Astrocyte (in vitro differentiated cells and primary cell): ENCODE measurements at regions not wholly inside any gene's neighbourhood (a gene's known extent, or its start where the extent isn't known, plus 50 kb on each side); places are given as distances from the start of the nearest gene placed in this dataset.

Source experiments
- DNase-seq: peaks from one replicate; pipeline ENCODE4 v3.0.0-alpha.2; 2010; ENCODE audit warnings: low read depth
- FAIRE-seq: peaks from 2 replicates; lab custom pipeline; 2011; peaks lifted over from hg19 to GRCh38; lab: Jason Lieb, UNC
- H2AFZ ChIP-seq: 2 replicates; pipeline ENCODE4 v1.6.0; 2012; ENCODE audit warnings: low read depth, low read length, inconsistent platforms
- H3K27ac ChIP-seq: 2 replicates; pipeline ENCODE4 v1.5.1; 2011; ENCODE audit warnings: low read depth, low read length, inconsistent platforms
- H3K27me3 ChIP-seq: 2 replicates; pipeline ENCODE4 v1.6.0; 2011; ENCODE audit warnings: low read length, inconsistent platforms; ENCODE audit not compliant: insufficient read depth
- H3K36me3 ChIP-seq: 2 replicates; pipeline ENCODE4 v1.5.1; 2011; ENCODE audit warnings: low read length, inconsistent platforms; ENCODE audit not compliant: insufficient read depth
- H3K4me1 ChIP-seq: 2 replicates; pipeline ENCODE4 v1.5.1; 2011; ENCODE audit warnings: low read length, inconsistent platforms; ENCODE audit not compliant: insufficient read depth
- H3K4me2 ChIP-seq: 2 replicates; pipeline ENCODE4 v1.6.0; 2012; ENCODE audit warnings: low read length, inconsistent platforms
- H3K4me3 ChIP-seq: 2 replicates; pipeline ENCODE4 v1.5.1; 2011; ENCODE audit warnings: low read depth, mild to moderate bottlenecking, low read length, inconsistent platforms; ENCODE audit not compliant: insufficient read depth
- H3K79me2 ChIP-seq: 2 replicates; pipeline ENCODE4 v1.6.0; 2012; ENCODE audit warnings: mild to moderate bottlenecking, low read length, inconsistent platforms; ENCODE audit not compliant: insufficient read depth
- H3K9ac ChIP-seq: 2 replicates; pipeline ENCODE4 v1.6.0; 2012; ENCODE audit warnings: mild to moderate bottlenecking, low read length, inconsistent platforms
- H3K9me3 ChIP-seq: 2 replicates; pipeline ENCODE4 v1.5.1; 2012; ENCODE audit warnings: low read depth, mild to moderate bottlenecking, low read length, inconsistent platforms; ENCODE audit not compliant: insufficient read depth
- H4K20me1 ChIP-seq: 2 replicates; pipeline ENCODE4 v1.6.0; 2012; ENCODE audit warnings: low read length, inconsistent platforms; ENCODE audit not compliant: insufficient read depth
- H3K27ac Mint-ChIP-seq: one replicate; pipeline ENCODE4 v1.8.0; 2021; ENCODE audit warnings: mild to moderate bottlenecking, mixed read lengths; ENCODE audit not compliant: unreplicated experiment
- H3K27me3 Mint-ChIP-seq: one replicate; pipeline ENCODE4 v1.8.0; 2021; ENCODE audit warnings: low read depth, mixed read lengths; ENCODE audit not compliant: unreplicated experiment
- H3K36me3 Mint-ChIP-seq: one replicate; pipeline ENCODE4 v1.8.0; 2021; ENCODE audit warnings: low read depth, mixed read lengths; ENCODE audit not compliant: unreplicated experiment
- H3K4me1 Mint-ChIP-seq: one replicate; pipeline ENCODE4 v1.8.0; 2021; ENCODE audit warnings: low read depth, mixed read lengths; ENCODE audit not compliant: unreplicated experiment
- H3K4me3 Mint-ChIP-seq: one replicate; pipeline ENCODE4 v1.8.0; 2021; ENCODE audit warnings: mild to moderate bottlenecking, moderate library complexity, mixed read lengths; ENCODE audit not compliant: unreplicated experiment
- H3K9me3 Mint-ChIP-seq: one replicate; pipeline ENCODE4 v1.8.0; 2021; ENCODE audit warnings: mild to moderate bottlenecking, mixed read lengths; ENCODE audit not compliant: unreplicated experiment
- EZH2 ChIP-seq: IDR thresholded peaks from 2 replicates; pipeline ENCODE4 v1.6.1; 2012; ENCODE audit warnings: mild to moderate bottlenecking, low read length, inconsistent platforms; ENCODE audit not compliant: insufficient read depth
- TF ChIP-seq, protein P1 (sequence below): IDR thresholded peaks from 2 replicates; pipeline ENCODE4 v1.5.1; 2011; ENCODE audit warnings: low read depth, mild to moderate bottlenecking, inconsistent platforms, low read length, moderate library complexity; ENCODE audit not compliant: insufficient read depth

DNA sequence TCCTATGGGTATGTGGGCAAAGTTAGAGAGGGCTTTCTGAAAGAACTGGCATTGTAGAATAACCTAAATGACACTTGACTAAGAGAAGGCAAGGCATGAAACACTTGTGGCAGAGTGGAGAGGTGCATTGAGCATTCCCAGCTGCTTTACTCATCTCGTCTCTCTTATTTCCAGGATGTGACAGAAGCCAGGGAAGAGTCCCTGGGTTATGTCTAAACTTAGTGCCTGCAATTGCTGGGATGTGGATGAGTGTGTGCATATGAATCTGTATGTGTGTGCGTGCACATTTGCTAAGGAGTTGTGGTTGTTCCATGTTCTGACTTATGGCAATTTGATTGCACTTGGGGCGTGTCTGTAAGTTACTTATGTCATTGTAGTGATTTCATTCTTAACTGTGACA lies 1326.5 kb upstream of the B3GALT2 start:
- H3K9ac ChIP-seq, result no peak overlapping the region
- peak; percentile 18 for DNase-seq
- Mint-ChIP-seq H3K27ac (no peak overlapping the region), H3K4me1 (peaks cover 8% of the 10 kb centered on the region), H3K9me3 (peaks cover 1% of the 10 kb centered on the region), H3K4me3 (no peak overlapping the region), H3K36me3 (no peaks in the 10 kb centered on the region), H3K27me3 (no peaks in the 10 kb centered on the region)
- H3K4me2 ChIP-seq, result no peak overlapping the region
- H3K9me3 ChIP-seq, result peaks cover 6% of the 10 kb centered on the region
- H4K20me1 ChIP-seq, result no peaks in the 10 kb centered on the region
- no peaks in the 10 kb centered on the region for H3K27me3 ChIP-seq
- no peak for TF ChIP-seq EZH2
- TF ChIP-seq, protein P1, sequence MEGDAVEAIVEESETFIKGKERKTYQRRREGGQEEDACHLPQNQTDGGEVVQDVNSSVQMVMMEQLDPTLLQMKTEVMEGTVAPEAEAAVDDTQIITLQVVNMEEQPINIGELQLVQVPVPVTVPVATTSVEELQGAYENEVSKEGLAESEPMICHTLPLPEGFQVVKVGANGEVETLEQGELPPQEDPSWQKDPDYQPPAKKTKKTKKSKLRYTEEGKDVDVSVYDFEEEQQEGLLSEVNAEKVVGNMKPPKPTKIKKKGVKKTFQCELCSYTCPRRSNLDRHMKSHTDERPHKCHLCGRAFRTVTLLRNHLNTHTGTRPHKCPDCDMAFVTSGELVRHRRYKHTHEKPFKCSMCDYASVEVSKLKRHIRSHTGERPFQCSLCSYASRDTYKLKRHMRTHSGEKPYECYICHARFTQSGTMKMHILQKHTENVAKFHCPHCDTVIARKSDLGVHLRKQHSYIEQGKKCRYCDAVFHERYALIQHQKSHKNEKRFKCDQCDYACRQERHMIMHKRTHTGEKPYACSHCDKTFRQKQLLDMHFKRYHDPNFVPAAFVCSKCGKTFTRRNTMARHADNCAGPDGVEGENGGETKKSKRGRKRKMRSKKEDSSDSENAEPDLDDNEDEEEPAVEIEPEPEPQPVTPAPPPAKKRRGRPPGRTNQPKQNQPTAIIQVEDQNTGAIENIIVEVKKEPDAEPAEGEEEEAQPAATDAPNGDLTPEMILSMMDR, result no peak
- no peaks in the 10 kb centered on the region for H3K4me1 ChIP-seq
- no peak overlapping the region for H2AFZ ChIP-seq
- no peak overlapping the region for H3K27ac ChIP-seq
- H3K79me2 ChIP-seq, result no peaks in the 10 kb centered on the region
- H3K36me3 ChIP-seq, result no peaks in the 10 kb centered on the region
- no peak overlapping the region for H3K4me3 ChIP-seq
- FAIRE-seq, result no peak

DNA sequence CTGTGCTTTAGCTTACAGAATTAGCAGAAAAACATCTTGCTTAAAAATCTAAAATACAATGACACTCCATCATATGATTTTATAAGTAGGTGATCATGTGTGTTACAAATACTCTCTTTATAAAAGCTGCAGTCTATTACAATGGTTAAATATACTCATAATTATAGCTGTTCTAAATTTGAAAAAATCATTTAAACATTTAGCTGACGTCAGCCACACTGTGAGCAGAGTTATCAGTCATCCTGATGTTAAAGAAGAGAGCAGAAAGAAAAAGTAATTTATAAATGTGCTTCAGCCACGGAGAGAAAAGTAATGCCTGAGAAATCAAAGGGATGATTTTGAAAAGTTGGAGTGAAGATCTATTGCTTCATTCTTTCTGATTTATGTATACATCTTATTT lies 1325.9 kb upstream of the B3GALT2 start:
- no peak overlapping the region for H3K27ac Mint-ChIP-seq
- H3K4me3 Mint-ChIP-seq, result no peak overlapping the region

DNA sequence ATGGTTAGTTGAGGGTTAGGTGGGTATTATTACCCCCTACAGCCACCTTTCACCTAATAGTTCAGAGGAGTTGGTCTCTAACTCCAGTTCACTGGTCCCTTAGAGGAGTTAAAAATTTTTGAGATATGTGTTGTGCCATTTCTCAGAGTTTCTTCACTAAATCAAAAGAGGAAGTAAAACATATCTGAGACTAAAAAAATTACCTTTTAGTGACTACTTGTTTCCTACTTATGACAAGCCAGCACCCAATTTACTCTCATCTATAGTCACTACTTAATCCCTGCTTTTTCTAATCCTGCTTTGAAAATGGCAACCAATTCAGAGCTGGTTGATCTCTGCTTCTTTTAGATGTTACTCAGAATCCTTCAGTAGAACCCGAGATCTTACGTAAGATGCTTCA lies 1316.8 kb upstream of the B3GALT2 start:
- H4K20me1 ChIP-seq, result no peaks in the 10 kb centered on the region
- H2AFZ ChIP-seq, result no peak overlapping the region
- FAIRE-seq (no peak), DNase-seq (no peak)
- TF ChIP-seq, protein P1, result no peak
- no peak for TF ChIP-seq EZH2
- no peaks in the 10 kb centered on the region for H3K36me3 ChIP-seq
- Mint-ChIP-seq H3K4me1 (peaks cover 5% of the 10 kb centered on the region), H3K4me3 (no peak overlapping the region), H3K27ac (no peak overlapping the region), H3K9me3 (no peaks in the 10 kb centered on the region), H3K27me3 (no peaks in the 10 kb centered on the region), H3K36me3 (no peaks in the 10 kb centered on the region)
- no peaks in the 10 kb centered on the region for H3K4me1 ChIP-seq
- H3K79me2 ChIP-seq, result no peaks in the 10 kb centered on the region
- H3K27me3 ChIP-seq, result no peaks in the 10 kb centered on the region
- no peak overlapping the region for H3K27ac ChIP-seq
- H3K9me3 ChIP-seq, result no peaks in the 10 kb centered on the region
- no peak overlapping the region for H3K4me2 ChIP-seq
- no peak overlapping the region for H3K9ac ChIP-seq
- H3K4me3 ChIP-seq, result no peak overlapping the region

More for the DNA sequence above, 1325.9 kb upstream of the B3GALT2 start:
- peaks cover 6% of the 10 kb centered on the region for H3K9me3 ChIP-seq
- no peaks in the 10 kb centered on the region for H3K36me3 ChIP-seq
- Mint-ChIP-seq H3K9me3 (peaks cover 1% of the 10 kb centered on the region), H3K4me1 (peaks cover 8% of the 10 kb centered on the region), H3K36me3 (no peaks in the 10 kb centered on the region), H3K27me3 (no peaks in the 10 kb centered on the region)
- no peak overlapping the region for H3K4me2 ChIP-seq
- H3K79me2 ChIP-seq, result no peaks in the 10 kb centered on the region
- no peak overlapping the region for H3K4me3 ChIP-seq
- no peak for DNase-seq
- no peaks in the 10 kb centered on the region for H4K20me1 ChIP-seq
- H3K4me1 ChIP-seq, result no peaks in the 10 kb centered on the region
- FAIRE-seq, result no peak
- TF ChIP-seq, protein P1, result no peak
- TF ChIP-seq EZH2, result no peak
- no peak overlapping the region for H2AFZ ChIP-seq
- no peaks in the 10 kb centered on the region for H3K27me3 ChIP-seq
- H3K9ac ChIP-seq, result no peak overlapping the region
- H3K27ac ChIP-seq, result no peak overlapping the region
